GM18502 (cell line): ENCODE measurements at regions not wholly inside any gene's neighbourhood (a gene's known extent, or its start where the extent isn't known, plus 50 kb on each side); places are given as distances from the start of the nearest gene placed in this dataset.
"Not testable (repeated sequence)": the region's sequence is repeated elsewhere in the genome, so short reads cannot be mapped to it uniquely, and the experiment has no call there.

Experiments used
- ATAC-seq: cut with Tn5 transposase; IDR thresholded peaks from one replicate; pipeline ENCODE4 v1.9.1; 2021; ENCODE audit warnings: mild to moderate bottlenecking; ENCODE audit not compliant: unreplicated experiment, poor library complexity

DNA sequence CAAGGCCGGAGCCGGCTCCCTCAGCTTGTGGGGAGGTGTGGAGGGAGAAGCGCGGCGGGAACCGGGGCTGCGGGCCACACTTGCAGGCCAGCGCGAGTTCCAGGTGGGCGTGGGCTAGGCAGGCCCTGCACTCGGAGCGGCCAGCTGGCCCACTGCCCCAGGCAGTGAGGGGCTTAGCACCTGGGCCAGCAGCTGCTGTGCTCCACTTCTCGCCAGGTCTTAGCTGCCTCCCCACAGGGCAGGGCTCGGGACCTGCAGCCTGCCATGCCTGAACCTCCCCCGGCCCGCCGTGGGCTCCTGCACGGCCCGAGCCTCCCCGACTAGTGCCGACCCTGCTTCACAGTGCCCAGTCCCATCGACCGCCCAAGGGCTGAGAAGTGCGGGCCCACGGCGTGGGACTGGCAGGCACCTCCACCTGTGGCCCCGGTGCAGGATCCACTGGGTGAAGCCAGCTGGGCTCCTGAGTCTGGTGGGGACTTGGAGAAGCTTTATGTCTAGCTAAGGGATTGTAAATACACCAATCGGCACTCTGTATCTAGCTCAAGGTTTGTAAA, 131.8 kb downstream of the KDR start:
- not testable (repeated sequence) for ATAC-seq

DNA sequence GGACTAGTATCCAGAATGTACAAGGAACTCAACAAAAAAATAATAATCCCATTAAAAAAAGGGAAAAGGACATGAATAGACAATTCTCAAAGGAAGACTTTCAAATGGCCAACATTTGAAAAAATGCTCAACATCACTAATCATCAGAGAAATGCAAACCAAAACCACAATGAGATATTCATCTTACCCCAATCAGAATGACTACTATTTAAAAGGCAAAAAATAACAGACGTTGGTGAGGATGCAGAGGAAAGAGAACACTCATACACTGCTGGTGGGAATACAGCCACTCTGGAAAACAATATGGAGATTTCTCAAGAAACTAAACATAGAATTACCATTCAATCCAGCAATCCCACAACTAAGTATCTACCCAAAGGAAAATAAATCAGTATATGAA, 133.1 kb downstream of the KDR start:
- ATAC-seq: no peak

DNA sequence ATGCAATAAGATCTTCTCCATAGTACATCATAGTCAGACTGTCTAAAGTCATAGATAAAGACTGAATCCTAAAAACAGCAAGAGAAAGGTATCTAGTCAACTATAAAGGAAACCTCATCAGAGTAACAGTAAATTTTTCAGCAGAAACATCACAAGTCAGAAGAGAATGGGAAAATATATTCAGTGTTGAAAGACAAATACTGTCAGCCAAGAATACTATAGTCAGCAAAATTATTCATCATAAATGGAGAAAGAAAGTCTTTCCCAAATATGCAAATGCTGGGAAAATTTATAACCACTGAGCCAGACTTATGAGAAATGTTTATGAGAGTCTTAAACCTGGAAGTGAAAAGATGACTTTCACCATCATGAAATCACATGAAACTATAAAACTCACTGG, 136.7 kb downstream of the KDR start:
- ATAC-seq: no peak

DNA sequence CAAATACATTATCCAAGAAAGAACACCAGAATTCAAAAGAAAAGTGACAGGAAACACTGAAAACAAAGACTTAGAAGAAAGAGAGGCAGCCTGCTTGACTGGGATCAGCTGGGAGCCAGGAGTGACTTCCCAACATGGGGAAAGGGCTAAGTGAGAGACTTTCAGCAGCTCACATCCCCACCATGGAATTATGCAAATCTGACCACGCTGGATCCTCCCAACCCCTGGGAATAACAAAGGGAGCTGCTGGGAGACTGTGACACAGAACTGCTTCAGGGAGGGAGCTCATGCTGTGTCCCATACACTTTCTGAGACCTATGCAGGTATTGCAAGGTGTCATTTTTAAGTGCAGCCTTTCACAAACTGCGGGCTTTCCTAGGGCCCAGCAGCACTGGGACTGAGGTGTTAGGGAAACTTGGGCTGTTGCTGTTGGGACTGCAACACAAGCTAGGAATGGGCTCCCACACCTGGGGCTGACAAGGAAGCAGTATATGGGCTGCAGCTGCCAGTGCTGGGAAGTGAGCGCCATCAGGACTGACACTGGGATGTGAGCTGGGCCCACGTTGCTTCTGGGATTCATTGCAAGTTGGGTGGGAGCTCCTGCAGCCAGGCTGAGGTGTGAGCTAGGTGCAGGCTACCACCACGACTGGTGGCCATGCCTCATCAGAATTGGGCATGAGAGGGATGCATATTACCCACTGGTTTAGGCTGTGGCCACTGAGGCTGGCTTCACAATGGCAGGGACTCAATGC, 139.1 kb downstream of the KDR start:
- no peak for ATAC-seq

DNA sequence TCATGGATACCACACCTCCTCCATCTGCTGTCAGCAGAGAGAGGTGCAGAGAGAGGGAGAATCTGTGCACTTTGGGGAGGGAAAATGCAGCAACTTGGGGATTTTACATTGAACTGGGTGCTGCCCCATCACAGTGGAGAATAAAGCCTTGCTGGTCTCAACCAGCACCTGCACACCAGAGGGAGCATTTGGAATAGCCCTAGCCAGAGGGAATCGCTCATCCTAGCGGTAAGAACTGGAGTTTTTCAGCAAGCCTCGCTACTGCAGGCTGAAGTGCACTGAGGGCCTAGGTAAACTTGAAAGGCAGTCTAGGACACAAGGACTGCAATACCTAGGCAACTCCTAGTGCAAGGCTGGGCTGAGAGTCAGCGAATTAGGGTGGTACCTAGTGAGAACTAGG, 148.7 kb downstream of the KDR start:
- no peak for ATAC-seq

DNA sequence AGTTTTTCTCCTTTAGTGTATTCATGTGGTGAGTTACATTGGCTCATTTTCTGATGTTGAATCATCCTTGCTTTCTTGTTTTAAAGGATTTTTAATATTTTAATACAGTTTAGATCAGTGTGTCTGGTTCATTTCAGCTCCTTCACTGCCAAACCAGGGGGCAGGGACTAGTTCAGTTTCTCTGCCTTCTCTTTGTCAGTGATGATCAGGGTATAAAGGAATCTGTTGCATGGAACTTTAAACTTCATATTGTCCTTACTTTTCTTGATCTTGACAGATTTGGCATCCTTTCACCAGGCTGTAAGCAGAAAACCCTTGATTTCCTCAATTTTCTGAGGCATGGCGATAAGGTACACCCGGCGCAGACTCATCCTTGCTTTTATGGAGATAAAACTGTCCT, 149.4 kb downstream of the KDR start:
- no peak for ATAC-seq

DNA sequence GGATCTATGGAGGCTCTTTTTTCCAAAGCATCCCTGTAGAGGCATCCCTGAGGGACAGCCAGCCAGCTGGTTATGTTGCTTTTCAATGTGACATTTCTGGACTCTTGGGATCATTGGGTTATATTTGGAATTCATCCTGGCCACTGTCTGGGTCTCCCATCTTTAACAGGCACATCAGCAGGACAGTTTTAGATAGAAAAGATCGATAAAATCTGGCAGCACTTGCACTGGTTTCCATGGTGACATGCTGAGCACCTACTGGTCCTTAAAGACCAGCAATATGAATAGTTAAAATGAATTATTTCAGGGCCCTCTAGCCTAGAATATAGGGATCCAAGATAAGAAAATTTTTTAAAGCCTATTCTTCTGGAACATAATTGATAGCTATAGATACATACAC, 151.6 kb downstream of the KDR start:
- ATAC-seq: no peak

DNA sequence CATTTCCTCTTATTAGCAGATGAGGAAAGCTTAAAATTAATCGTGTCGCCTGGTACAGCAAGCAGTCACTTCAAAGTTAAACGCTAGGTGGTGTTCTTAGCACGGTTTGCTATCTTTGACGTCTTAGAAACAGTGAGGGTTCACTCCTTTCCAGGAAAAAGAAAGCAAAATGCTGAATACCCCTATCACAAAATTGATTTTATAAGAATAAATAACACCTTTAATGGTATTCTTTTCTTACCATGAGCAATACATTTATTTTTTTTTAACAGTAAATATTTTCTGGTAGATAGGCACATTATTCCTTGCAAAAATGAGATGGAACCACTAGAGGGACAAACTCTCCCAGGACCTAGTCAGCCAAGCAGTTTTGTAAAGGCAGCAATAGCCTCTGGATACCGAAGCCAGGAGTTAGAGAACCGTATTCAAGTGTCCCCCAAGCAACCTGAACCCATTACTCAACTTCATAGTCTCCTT, 153.9 kb downstream of the KDR start:
- ATAC-seq: peak; percentile 74

DNA sequence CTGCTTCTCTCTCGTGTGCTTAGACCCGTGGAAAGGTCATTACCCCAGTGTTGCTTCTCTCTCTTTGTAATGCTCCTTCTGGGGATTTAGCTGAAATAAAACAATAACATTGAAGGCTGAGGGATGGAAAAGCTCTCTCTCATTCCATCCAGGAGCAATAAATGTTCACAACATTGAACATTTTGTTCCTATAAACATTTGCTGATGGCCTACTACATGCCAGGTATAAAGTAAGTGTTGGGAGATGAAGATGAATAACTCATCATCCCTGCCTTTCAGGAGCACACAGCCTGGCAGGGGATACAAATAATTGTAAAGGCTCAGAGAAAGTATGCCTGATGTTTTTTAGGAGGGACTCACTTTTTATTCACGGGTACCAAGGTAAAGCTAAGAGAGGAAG, 158.1 kb downstream of the KDR start:
- no peak for ATAC-seq

DNA sequence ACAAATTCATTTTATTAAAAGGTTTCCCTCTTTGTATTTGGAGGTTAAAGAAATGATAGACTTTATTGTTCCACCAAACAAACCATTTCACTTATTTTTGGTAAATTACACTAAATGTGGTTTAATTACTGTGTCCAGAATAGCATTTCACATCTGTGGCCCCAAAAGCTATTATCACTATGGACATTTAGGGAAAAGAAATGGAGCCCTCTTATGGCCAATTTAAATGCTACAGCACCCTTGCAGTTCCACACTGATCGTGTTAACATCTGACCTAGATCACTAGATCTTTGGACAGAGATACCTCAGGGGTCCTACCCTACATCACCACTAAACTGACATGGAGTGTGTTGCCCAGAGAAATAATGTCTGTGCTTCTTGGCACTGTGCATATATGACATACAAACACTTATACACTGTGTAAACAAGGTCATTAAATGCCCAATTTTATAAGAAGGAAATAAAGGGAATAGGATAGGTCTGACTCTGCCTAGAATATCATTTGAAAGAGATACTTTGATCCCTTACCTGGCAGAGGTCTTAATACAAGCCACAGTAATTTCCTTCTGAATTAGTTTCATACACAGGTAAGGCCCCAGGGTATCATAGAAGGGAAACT, 163.9 kb downstream of the KDR start:
- ATAC-seq: no peak

DNA sequence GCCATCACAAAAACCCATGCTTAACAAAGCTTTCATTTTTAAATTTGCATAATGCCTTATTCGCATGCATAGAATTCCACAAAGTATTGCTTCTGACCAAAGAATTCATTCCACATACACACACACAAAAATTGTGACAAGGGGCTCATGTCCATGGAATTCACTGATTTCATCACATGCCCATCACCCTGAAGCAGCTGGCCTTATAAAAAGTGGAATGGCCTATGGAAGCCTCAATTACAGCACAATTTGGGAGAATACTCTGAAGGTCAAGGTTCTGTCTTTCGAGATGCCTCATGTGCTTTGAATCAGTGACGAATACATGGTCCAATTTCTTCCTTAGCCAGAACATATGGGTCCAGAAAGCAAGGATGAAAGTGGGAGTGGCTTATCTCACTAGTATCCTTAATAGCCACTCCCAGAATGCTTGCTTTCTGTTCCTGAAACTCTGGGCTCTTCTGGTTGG, 165.7 kb downstream of the KDR start:
- ATAC-seq: no peak

DNA sequence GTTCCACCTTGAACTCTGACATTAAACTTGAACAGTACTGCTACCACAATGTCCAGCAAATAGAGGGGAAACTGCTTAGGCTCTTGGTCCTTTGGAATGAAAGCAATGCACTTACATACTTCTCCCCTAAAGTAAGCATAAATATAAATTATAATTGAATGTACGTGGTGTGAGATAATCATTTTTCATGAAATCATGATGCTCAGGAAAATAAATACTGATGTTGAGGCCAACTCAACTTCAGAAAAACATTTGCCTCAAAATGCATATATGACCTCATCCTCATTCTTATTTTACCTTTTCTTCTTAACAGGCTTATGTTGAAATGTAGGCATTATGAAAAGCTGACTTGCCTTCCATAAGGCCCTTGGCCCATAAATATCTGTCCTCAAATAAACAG, 166.3 kb downstream of the KDR start:
- no peak for ATAC-seq

DNA sequence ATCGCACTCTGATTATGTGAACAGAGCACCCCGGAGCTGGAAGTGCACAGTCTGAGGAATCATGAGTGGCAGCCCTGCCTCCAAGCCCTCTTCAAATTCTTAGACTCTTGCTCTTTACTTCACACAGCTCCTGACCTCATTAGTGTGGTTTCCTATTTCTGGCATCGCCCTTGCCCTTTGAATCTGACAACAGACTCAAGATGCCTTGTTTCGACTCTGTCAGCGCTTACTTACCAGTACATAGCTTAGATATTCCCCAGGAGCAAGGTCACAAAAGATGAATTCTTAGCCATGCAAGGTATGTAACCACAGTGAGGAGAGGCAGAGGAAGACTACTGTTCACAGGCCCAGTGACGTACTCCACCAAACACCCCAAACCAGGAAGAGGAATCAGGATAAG, 167.2 kb downstream of the KDR start:
- ATAC-seq: no peak

DNA sequence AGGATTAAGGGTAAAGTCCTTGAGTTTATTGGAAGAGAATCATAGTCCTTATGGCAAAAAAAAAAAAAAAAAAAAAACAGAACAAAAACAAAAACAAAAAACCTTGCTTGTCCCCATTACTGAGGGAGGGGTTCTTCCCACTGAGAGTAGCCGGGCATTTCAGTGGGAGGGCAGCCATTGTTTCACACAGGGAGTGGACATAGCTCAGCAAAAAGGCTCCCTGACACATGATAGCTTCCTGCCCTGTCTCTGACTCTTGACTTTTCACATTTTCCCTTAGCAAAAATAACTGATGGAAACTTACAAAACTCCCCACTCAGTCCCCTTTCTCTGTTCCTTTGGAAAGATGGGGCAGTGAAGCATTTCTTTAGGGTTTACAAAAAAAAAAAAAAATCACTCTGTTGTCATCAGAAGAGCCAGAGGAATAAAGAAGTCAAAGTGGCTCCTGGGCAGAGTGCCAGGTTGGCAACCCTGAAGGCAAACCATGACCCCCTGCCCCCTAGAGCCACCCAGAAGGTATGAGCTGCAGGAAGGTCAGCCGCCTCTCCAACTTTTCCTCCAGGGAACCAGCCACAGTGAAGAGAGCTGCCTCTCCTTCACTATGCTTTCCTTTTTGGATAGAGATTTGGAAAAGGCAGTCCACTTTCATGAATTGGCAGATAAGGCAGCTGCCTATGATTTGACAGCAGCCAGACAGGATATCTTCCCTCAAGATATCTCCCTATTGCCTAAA, 170.6 kb downstream of the KDR start:
- no peak for ATAC-seq

DNA sequence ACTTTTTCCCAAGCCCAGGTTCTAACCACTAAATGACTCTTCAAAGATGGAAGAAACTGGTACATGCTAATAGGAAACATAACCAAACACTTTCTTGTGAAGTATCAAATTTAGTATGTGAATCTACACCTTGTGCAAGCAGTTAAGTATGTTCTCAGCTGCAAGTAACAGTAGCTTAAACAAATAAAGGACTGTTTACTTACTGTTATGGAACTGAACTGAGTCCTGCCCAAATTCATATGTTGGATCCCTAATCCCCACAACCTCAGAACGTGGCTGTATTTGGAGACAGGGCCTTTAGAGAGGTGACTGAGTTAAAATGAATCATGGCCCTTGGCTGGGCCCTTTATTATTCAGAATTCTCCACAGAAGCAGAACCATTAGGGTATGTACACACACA, 178.7 kb downstream of the KDR start:
- no peak for ATAC-seq

DNA sequence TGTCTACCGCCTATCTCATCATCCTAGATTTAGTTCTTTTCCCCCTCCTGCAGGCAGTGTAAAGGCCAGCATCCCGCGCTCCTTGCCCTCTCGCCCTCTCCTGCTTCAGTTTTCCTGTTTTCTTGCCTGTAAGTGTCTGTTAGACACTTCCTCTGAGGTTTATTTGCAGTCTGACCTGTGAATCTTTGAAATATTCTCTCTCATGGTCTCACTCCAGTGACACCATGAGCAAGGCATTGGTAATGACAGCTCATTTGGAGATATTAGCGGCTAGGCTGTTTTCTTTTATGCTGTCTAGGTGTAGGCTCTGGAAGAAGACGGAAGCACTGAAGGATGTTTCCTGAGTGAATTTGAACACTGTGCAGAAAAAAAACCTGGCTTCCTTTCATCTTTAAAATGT, 179.6 kb downstream of the KDR start:
- ATAC-seq: no peak

DNA sequence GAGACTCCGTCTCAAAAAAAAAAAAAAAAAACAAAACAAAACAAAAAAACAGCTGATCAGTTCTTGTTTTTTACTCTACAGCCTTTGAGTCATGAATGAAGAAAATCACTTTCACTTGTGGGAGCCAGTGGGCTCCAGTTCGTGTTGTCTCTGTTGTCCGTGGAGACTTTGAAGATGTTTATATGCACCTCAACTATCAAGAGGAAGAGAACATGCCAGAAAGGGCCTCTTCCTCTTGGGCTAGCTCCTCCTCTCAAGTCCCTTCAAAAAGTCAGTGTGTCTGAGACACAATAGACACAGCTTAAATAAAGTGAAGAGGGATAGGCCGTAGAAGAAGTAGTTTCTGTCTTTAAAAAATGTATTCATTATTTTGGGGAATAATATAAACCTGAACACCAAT, 182.7 kb downstream of the KDR start:
- ATAC-seq: peak; percentile 41

DNA sequence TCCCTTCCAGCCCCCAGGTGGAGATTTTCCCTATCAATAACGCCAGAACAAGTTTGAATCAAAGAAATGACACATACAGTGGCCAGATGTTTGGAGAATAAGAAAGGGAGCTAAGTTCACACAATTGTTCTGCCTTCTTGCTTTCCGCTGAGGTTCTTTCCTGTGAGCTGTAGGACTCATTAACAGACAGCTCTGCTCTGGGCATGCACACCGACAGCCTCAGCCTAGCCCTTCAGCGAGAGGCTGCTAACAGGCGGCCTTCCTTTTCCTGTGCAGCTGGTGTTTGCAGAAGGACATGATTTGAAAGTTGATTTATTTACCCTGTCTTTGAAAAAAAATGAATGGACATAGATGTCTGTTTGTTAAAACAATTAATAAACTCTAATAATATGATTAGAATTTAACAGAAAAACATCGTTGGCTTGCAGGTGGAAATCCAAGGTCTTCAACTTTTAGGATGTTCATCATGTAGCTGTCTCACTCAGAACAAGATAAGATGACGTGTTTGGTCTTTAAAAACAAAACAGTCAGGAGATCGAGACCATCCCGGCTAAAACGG, 183.3 kb downstream of the KDR start:
- ATAC-seq: peak; percentile 62

DNA sequence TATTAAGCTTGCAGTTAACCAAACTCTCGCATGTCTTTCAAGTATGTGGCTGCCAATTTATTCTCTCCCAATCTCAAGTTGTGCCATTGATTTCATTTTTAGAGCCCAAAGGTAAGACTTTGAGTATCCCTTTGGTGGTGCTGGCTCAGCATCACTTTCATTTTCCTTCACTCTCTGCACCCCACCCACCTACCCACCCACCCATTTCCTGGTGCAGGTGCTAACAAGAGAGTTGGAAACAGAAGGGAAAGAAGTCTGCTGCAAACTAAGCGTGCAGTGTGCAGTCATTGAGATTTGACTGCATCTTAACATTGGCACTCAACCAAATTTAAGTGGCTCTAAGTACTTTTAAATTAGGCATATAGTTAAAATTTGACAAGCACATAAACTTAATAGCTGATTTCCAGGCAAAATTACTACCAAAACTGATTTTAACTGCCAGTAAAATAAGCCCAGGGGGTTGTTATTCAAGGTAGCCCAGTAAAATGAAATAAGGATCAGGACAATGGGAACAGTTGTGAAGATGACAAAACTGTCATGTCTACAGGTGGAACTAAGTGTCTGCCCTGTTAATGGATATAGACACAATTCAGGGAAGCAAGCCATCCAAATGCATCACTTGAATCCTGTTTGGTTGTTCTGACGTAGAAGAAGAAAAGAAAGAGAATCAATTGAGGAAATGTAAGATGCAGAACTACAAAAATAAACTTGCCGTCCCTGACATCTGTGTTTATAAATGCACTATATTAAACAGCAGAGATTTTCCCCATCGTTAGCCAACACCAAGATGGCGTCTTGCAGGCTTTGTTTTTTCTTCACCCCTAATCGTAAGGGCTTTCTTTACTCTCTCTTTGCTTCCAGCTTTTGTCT, 184.2 kb downstream of the KDR start:
- ATAC-seq: no peak

DNA sequence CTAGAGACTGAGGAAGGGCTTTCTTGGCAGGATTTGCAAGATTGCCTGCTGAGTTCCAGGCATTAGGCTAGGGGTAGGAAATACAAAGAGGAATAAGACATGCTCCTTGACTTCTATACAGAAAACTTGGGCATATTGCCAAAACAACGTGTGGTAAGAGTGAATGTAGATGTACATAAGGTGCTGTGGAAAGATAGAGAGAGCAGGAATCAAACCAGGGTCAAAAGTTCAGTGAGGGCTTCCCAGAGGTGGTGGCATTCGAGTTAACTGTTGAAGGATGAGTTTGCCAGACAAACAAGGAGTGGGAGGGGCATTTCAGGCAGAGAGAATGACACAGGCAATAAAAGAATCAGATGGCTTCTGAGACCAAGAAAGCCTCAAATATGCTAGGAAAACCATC, 187.9 kb downstream of the KDR start:
- ATAC-seq: no peak
